OCI-M1 (cell line): ENCODE measurements at regions not wholly inside any gene's neighbourhood (a gene's known extent, or its start where the extent isn't known, plus 50 kb on each side); places are given as distances from the start of the nearest gene placed in this dataset.
A peak's percentile ranks its signal among the peaks of the same experiment; 100 is the strongest.

ENCODE experiments used
- DNase-seq: peaks from one replicate; lab custom pipeline; 2025; lab: John Stamatoyannopoulos, UW

DNA sequence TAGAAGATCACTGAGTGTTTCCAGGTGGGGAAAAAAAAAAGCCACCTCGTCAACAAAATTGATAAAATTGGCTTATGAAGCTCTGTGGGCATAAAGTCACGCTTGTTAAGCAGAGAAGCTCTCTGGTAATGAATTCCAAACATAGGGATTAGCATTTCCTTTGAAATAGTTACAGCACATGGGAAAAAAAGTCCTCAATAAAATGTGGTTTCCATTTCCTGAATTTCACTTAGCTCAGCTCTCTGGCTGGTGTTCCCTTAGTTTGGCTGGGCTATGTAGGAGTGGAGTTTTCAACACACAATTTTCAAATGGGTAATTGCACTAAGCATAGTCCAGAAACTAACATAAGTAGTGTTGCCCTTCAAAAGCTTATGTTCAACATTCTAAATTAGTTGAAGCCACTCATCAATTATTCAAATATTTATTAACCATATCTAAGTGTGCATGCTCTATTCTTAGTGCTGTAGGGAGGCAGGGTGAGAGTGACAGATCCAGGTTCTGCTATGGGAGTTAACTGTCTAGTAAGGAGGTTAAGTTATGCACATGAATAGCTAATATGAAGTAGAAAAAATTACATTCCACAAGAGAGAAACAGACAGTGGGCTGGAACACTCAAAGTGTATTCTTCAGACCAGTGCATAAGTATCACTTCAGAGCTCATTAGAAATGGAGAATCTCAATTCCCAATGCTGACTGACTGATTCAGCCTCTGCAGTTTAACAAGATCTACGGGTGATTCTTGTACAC lies 445.7 kb downstream of the SMARCA1 start:
- no peak for DNase-seq

- no peak for DNase-seq
Observed at GRCh38 chrX:129071390-129071789, 451.9 kb downstream of the SMARCA1 start.

DNA sequence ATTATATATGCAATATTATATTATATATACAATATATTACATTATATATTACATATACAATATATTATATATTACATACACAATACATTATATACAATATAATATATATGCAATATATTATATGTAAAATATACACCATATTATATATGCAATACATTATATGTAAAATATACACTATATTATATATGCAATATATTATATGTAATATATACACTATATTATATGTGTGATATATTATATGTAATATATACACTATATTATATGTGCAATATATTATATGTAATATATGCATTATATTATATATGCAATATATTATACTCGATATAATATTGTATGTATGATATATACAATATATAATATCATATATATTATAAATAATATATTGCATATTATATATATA lies 457.4 kb downstream of the SMARCA1 start:
- DNase-seq, result no peak

DNA sequence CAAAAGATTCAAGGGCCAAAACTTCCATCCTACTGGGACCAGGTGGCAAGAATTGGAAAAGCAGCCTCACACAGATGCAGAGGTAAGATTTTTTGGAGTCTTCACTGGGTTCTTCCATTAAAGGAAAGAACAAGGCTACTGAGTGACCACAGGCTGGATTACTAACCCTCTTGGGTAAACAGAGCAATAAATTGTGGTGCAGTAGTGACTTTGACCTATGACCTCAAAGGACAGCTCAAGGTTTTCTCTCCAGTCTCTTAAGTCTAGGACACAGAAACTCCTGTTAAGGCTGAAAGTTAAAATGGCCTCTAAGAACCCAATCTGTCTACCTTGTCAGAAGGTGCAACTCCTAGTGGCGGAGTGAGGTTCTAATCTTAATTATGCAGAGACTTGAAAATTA lies 464.9 kb downstream of the SMARCA1 start:
- DNase-seq, result no peak

- DNase-seq, result no peak
Observed at GRCh38 chrX:129043138-129043537, 480.2 kb downstream of the SMARCA1 start.

GRCh38 chrX:129041319-129041718 lies 482.0 kb downstream of the SMARCA1 start:
- DNase-seq, result no peak

DNA sequence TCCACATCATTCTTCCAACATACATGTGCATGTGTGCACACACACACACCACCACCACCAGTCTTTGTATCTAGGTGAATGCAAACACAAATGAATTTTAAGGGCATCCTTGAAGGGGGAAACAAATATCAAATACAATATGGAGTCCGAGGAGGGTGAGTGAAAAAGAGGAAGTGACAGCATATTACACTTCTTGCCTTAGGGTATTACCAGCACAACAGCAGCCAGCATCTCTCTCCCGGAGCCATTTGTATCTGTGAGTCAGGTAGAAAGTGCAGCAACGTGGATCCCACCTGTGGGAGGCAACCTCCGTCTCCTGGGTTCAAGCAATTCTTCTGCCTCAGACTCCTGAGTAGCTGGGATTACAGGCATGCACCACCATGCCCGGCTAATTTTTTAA lies 483.2 kb downstream of the SMARCA1 start:
- no peak for DNase-seq

DNA sequence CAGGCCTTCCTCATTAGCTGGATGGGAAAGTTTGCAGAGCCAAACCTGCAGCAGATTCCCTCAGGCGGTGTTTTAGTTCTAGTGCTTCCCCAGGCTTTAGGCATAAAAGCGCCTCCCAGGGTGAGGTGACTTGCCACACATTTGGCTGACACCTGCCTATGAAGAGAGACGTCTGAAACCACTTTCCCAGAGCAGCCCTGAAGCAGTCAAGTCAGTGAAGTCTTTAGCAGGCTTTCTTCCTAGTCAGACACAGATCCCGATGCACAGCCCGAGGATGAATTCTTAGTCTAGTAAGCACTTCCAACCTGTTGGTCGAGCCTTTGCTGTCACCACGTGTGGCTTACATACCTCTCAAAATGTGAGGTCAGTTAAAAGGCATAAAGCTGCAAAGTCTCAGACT lies 484.1 kb downstream of the SMARCA1 start:
- DNase-seq, result no peak

GRCh38 chrX:129037389-129037788 lies 485.9 kb downstream of the SMARCA1 start:
- DNase-seq, result no peak

GRCh38 chrX:129035180-129035579 lies 488.1 kb downstream of the SMARCA1 start:
- DNase-seq, result no peak

- DNase-seq, result no peak
Observed at GRCh38 chrX:129034196-129034595, 489.1 kb downstream of the SMARCA1 start.

GRCh38 chrX:129026202-129026601 lies 497.1 kb downstream of the SMARCA1 start:
- no peak for DNase-seq

DNA sequence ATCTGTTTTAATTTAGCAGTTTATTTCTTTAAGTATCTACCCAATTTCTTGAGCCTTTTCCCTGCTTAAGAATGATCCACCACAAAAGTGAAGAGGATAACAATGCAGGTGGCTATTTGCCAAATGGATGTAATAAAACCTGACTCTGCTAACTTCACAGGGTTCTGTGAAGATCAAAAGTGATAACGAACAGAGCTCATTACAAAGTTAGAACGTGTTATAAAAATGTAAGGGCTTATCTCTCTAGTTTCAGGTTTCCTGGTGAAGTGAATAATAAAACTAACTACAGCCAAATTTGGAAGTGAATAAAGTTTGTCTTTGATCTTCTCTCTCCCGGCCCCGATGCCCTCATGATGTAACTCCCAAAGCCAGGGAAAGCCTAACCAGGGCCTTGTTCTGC lies 497.9 kb downstream of the SMARCA1 start:
- DNase-seq, result no peak

DNA sequence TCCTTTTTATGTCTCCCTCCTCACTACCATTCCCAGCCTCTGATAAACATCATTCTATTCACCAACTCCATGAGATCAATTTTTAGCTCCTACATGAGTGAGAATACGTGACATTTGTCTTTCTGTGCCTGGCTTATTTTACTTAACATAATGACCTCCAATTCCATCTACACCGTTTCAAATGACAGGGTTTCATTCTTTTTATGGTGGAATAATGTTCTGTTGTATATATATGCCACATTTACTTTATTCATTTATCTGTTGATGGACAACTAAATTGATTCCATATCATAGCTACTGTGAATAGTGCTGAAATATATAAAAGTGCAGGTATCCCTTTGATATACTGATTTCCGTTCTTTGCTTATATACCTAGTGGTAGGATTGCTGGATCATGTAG lies 503.9 kb downstream of the SMARCA1 start:
- no peak for DNase-seq

GRCh38 chrX:129015381-129015780 lies 507.9 kb downstream of the SMARCA1 start:
- no peak for DNase-seq

GRCh38 chrX:129013574-129013973 lies 509.7 kb downstream of the SMARCA1 start:
- DNase-seq, result peak; percentile 6

DNA sequence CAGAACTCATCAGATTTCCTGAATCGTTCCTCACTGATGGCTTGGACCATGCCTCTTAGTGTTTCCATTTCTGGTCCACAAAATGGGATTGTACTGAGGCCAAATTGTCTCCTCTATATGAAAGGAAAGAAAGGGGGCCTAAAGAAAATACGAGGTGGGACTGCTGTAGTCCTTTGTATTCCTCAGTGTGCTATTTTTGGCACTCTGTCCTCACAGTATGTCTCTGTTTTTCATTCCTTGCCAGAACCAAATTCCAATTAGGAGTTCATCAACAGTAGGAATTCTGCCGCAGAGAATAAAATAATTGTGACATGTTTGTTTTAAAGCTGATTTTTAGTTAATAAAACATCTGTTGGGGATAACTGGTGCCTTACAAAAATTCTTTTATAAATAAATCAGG lies 515.7 kb downstream of the SMARCA1 start:
- DNase-seq, result no peak

DNA sequence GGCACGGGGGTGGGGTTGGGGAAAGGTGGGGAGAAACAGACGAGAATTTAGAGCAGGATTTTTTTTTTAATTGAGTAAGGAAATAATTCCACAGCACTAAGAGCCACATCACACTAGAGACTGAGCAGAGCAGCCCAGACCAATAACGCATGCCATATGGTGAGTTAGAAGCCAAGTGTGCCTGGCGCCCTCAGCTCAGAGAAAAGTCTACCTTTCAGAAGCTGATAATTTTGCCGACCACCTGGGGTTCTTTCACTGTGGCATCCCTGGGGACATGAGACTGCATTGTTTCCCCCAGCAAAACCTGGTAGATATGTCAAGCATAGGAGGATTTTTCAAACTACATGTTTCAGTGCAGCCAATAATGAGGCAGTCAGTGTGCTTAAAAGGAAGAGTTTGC lies 516.8 kb downstream of the SMARCA1 start:
- no peak for DNase-seq

GRCh38 chrX:129000797-129001196 lies 522.5 kb downstream of the SMARCA1 start:
- no peak for DNase-seq

GRCh38 chrX:129000018-129000417 lies 523.3 kb downstream of the SMARCA1 start:
- no peak for DNase-seq

GRCh38 chrX:128992107-128992971 lies 531.0 kb downstream of the SMARCA1 start:
- DNase-seq, result no peak

- DNase-seq, result peak; percentile 37
Observed at GRCh38 chrX:128975745-128976144, 547.5 kb downstream of the SMARCA1 start.

GRCh38 chrX:128973033-128973432 lies 550.3 kb downstream of the SMARCA1 start:
- DNase-seq, result no peak
